ENCODE measurements at regions not wholly inside any gene's neighbourhood (a gene's known extent, or its start where the extent isn't known, plus 50 kb on each side); places are given as distances from the start of the nearest gene placed in this dataset.

GRCh38 chr4:130099105-130099504 lies 1003.2 kb downstream of the C4orf33 start:
- no peak for DNase-seq (ENCODE audit: low read depth)
- no peak for TF ChIP-seq CTCF (IDR thresholded peaks at IDR 0.05; ENCODE audit: insufficient read depth, low read depth, low read length, missing control alignments)

GRCh38 chr4:130110189-130110588 lies 1014.2 kb downstream of the C4orf33 start:
- DNase-seq (ENCODE audit: low read depth): no peak
- no peak for TF ChIP-seq CTCF (IDR thresholded peaks at IDR 0.05; ENCODE audit: insufficient read depth, low read depth, low read length, missing control alignments)
- H3K4me3 ChIP-seq (ENCODE audit: low read length): no peak overlapping the region

More at GRCh38 chr4:130099105-130099504, 1003.2 kb downstream of the C4orf33 start:
- H3K4me3 ChIP-seq (ENCODE audit: low read length): no peak overlapping the region

GRCh38 chr4:130110770-130111169 lies 1014.8 kb downstream of the C4orf33 start:
- no peak for TF ChIP-seq CTCF (IDR thresholded peaks at IDR 0.05; ENCODE audit: insufficient read depth, low read depth, low read length, missing control alignments)
- no peak for DNase-seq (ENCODE audit: low read depth)
- no peak overlapping the region for H3K4me3 ChIP-seq (ENCODE audit: low read length)

GRCh38 chr4:130124066-130124465 lies 1028.1 kb downstream of the C4orf33 start:
- no peak for TF ChIP-seq CTCF (IDR thresholded peaks at IDR 0.05; ENCODE audit: insufficient read depth, low read depth, low read length, missing control alignments)
- DNase-seq (ENCODE audit: low read depth): no peak
- no peak overlapping the region for H3K4me3 ChIP-seq (ENCODE audit: low read length)

- no peak overlapping the region for H3K4me3 ChIP-seq (ENCODE audit: low read length)
- no peak for DNase-seq (ENCODE audit: low read depth)
- no peak for TF ChIP-seq CTCF (IDR thresholded peaks at IDR 0.05; ENCODE audit: insufficient read depth, low read depth, low read length, missing control alignments)
Measured at GRCh38 chr4:130125467-130125866, 1029.5 kb downstream of the C4orf33 start.

GRCh38 chr4:130127297-130127696 lies 1031.3 kb downstream of the C4orf33 start:
- H3K4me3 ChIP-seq (ENCODE audit: low read length): no peak overlapping the region
- no peak for TF ChIP-seq CTCF (IDR thresholded peaks at IDR 0.05; ENCODE audit: insufficient read depth, low read depth, low read length, missing control alignments)
- no peak for DNase-seq (ENCODE audit: low read depth)

GRCh38 chr4:130131536-130131935 lies 1035.6 kb downstream of the C4orf33 start:
- DNase-seq (ENCODE audit: low read depth): no peak
- TF ChIP-seq CTCF (IDR thresholded peaks at IDR 0.05; ENCODE audit: insufficient read depth, low read depth, low read length, missing control alignments): no peak
- H3K4me3 ChIP-seq (ENCODE audit: low read length): no peak overlapping the region
